ENCODE measurements at regions not wholly inside any gene's neighbourhood (a gene's known extent, or its start where the extent isn't known, plus 50 kb on each side); places are given as distances from the start of the nearest gene placed in this dataset.

DNA sequence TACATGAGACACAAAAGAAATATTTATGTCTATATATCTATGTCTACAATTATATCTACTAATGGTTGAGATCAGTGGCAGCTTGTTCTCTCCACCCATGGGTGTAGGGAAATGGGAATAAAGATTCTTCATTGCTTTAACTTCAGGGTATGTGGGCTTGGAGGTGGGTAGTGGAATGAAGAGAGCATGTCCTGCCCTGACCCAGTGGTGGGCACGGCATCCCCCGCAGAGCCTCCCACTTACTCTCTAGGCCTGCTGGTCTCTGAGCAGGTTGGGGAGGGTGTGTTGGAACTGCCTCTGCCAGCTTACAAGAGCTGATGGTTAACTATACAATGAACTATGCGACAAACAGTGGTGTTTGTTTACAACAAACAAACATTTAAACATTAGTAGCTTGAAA is 152.5 kb upstream of the SKOR2 start:
- no peak for TF ChIP-seq SIN3A (IDR thresholded peaks at IDR 0.05; ENCODE audit: borderline replicate concordance, insufficient read depth, low read length)
- no peak for TF ChIP-seq REST (IDR thresholded peaks at IDR 0.05; ENCODE audit: insufficient read depth in 1 of 2, low read depth in 2 of 2, low read length in 2 of 2)
- TF ChIP-seq POLR2AphosphoS5 (IDR thresholded peaks at IDR 0.05; ENCODE audit: low read depth, low read length) = no peak
- TF ChIP-seq TAF1 (IDR thresholded peaks at IDR 0.05; ENCODE audit: borderline replicate concordance, insufficient read depth, low read length) = no peak

All from PFSK-1 (cell line).